HepG2 (cell line): ENCODE measurements at regions not wholly inside any gene's neighbourhood (a gene's known extent, or its start where the extent isn't known, plus 50 kb on each side); places are given as distances from the start of the nearest gene placed in this dataset.

Experiments used
- ATAC-seq: fragments of 200-7000 bp; cut with Tn5 transposase; 3 replicates; pipeline ENCODE4 v1.9.1; 2020; ENCODE audit warnings: mild to moderate bottlenecking, moderate library complexity
- BruUV-seq: library from RNA; stranded (reverse); fragments of 400-500 nt; replicated peaks from 2 replicates; lab custom pipeline; 2021; lab: Mats Ljungman, UMichigan
- CTCF ChIA-PET: fragments of 300-600 bp; formaldehyde crosslinking; extraction: SDS; loops from one replicate; lab custom pipeline; 2021; ENCODE audit warnings: low total read pairs, inconsistent platforms, low intra/inter-chr PET ratio; lab: Yijun Ruan, JAX
- POLR2A ChIA-PET: fragments of 350-600 bp; sonication (Branson Sonifier 250); formaldehyde crosslinking; loops from one replicate; lab custom pipeline; 2020; ENCODE audit warnings: antibody characterized with exemption, inconsistent platforms; lab: Yijun Ruan, JAX
- DNase-seq: peaks from one replicate; pipeline ENCODE4 v3.0.0-alpha.2; 2015; ENCODE audit warnings: low spot score
- FAIRE-seq: peaks from 3 replicates; lab custom pipeline; 2011; peaks lifted over from hg19 to GRCh38; lab: Jason Lieb, UNC
- H2AFZ ChIP-seq: one replicate; pipeline ENCODE4 v1.6.1; 2011; ENCODE audit warnings: low read length, inconsistent platforms
- H3K27ac ChIP-seq: fragments of 300-600 bp; 3 replicates; pipeline ENCODE4 v1.8.0; 2011; ENCODE audit warnings: mixed run types, mild to moderate bottlenecking, mixed read lengths, low read length, inconsistent platforms; ENCODE audit not compliant: insufficient read depth; ENCODE audit errors: extremely low read length
- H3K27me3 ChIP-seq, 2 experiments: fragments of 200-600 bp in 1 of 2; 2 replicates in 1 of 2; 3 replicates in 1 of 2; pipeline versions ENCODE4 v1.6.0 to v1.8.0; 2011; ENCODE audit warnings: low read length in 2 of 2, mild to moderate bottlenecking in 2 of 2, moderate library complexity in 2 of 2, inconsistent platforms in 1 of 2; ENCODE audit not compliant: insufficient read depth in 2 of 2, control insufficient read depth in 1 of 2
- H3K36me3 ChIP-seq, 2 experiments: fragments of 200-600 bp in 1 of 2; replicated peaks in 1 of 2; 2 replicates in 1 of 2; 3 replicates in 1 of 2; pipeline versions ENCODE4 v1.5.1 to v1.8.0; 2011; ENCODE audit warnings: low read length in 2 of 2, inconsistent platforms in 1 of 2; ENCODE audit not compliant: insufficient read depth in 2 of 2, control insufficient read depth in 1 of 2
- H3K4me1 ChIP-seq: 2 replicates; pipeline ENCODE4 v1.5.1; 2012; ENCODE audit warnings: low read length, inconsistent platforms; ENCODE audit not compliant: insufficient read depth
- H3K4me2 ChIP-seq: 2 replicates; pipeline ENCODE4 v1.6.0; 2011; ENCODE audit warnings: low read depth, low read length, inconsistent platforms
- H3K4me3 ChIP-seq, 3 experiments: fragments of 200-600 bp in 1 of 3; sonication (generic), shearing (Covaris generic) in 1 of 3; replicated peaks in 1 of 3; 2 replicates each; pipeline ENCODE4 v1.5.1; 2011 to 2016; ENCODE audit warnings: low read length in 3 of 3, inconsistent platforms in 2 of 3, low read depth in 2 of 3, mild to moderate bottlenecking in 2 of 3, control low read depth in 1 of 3, mixed read lengths in 1 of 3; ENCODE audit not compliant: insufficient read depth in 1 of 3
- H3K79me2 ChIP-seq: one replicate; pipeline ENCODE4 v1.6.1; 2011; ENCODE audit warnings: low read length, inconsistent platforms; ENCODE audit not compliant: insufficient read depth
- H3K9ac ChIP-seq: 2 replicates; pipeline ENCODE4 v1.6.0; 2011; ENCODE audit warnings: mild to moderate bottlenecking, low read depth, low read length, inconsistent platforms; ENCODE audit not compliant: insufficient read depth
- H3K9me3 ChIP-seq: 2 replicates; pipeline ENCODE4 v1.5.1; 2012; ENCODE audit warnings: mild to moderate bottlenecking, low read length
- H4K20me1 ChIP-seq: 2 replicates; pipeline ENCODE4 v1.6.0; 2011; ENCODE audit warnings: inconsistent platforms, mild to moderate bottlenecking, low read length, moderate library complexity; ENCODE audit not compliant: insufficient read depth
- GATAD1 ChIP-seq: IDR thresholded peaks from 2 replicates; pipeline ENCODE4 v1.6.1; 2016; ENCODE audit warnings: missing genetic modification reagents, missing compliant biosample characterization
- GLI4 ChIP-seq: sonication (generic); formaldehyde crosslinking; IDR thresholded peaks from 2 replicates; pipeline ENCODE4 v1.5.1; 2020; ENCODE audit warnings: missing genetic modification reagents, mild to moderate bottlenecking, moderate library complexity, borderline replicate concordance
- MIER2 ChIP-seq: IDR thresholded peaks from 2 replicates; pipeline ENCODE4 v1.6.1; 2016; ENCODE audit warnings: missing biosample characterization, missing genetic modification reagents
- MTA3 ChIP-seq: sonication (generic); formaldehyde crosslinking; IDR thresholded peaks from 2 replicates; pipeline ENCODE4 v1.4.0; 2020; ENCODE audit warnings: missing genetic modification reagents
- PPARG ChIP-seq: conservative IDR thresholded peaks from 2 replicates; pipeline ENCODE4 v1.6.1; 2016; ENCODE audit warnings: missing biosample characterization, missing genetic modification reagents
- RXRB ChIP-seq: IDR thresholded peaks from 2 replicates; pipeline ENCODE4 v1.6.1; 2016; ENCODE audit warnings: borderline replicate concordance, missing genetic modification reagents, missing compliant biosample characterization
- ZHX1 ChIP-seq: sonication (generic); formaldehyde crosslinking; IDR thresholded peaks from 2 replicates; pipeline ENCODE4 v1.8.1; 2022; ENCODE audit warnings: low read depth, mild to moderate bottlenecking, missing genetic modification reagents
- ZNF281 ChIP-seq: sonication (generic); formaldehyde crosslinking; IDR thresholded peaks from 2 replicates; pipeline ENCODE4 v1.4.0; 2020; ENCODE audit warnings: missing genetic modification reagents, borderline replicate concordance
- ZNF691 ChIP-seq: sonication (generic); formaldehyde crosslinking; IDR thresholded peaks from 2 replicates; pipeline ENCODE4 v1.4.0; 2020; ENCODE audit warnings: missing genetic modification reagents, low read depth, mild to moderate bottlenecking, borderline replicate concordance
- ZSCAN22 ChIP-seq: sonication (generic); formaldehyde crosslinking; IDR thresholded peaks from 2 replicates; pipeline ENCODE4 v1.4.0; 2020; ENCODE audit warnings: mild to moderate bottlenecking, missing genetic modification reagents
- WGBS: methylation state at CpG from one replicate; pipeline ENCODE4 v1.1.6; 2017; ENCODE audit warnings: low lambda C conversion rate; 5-methylcytosine and 5-hydroxymethylcytosine counted together
- in situ Hi-C: cut with HindIII; loops from 2 replicates; pipeline ENCODE4 v1.10.0; 2017; ENCODE audit warnings: low pct_unique_long_range_greater_than_20kb; ENCODE audit not compliant: extremely low pct_ligation_motif_present
- intact Hi-C: fragments of 100-400 bp; cut with micrococcal nuclease; formaldehyde crosslinking; loops from one replicate; pipeline ENCODE4 v1.10.0; 2022; ENCODE audit not compliant: unreplicated experiment

GRCh38 chr4:155592179-155592937, 74.3 kb upstream of the GUCY1A1 start:
- Histone ChIP-seq H3K4me3 (no peak overlapping the region), H4K20me1 (no peaks in the 10 kb centered on the region), H3K4me2 (no peak overlapping the region), H3K36me3 (no peaks in the 10 kb centered on the region), H3K9ac (no peak overlapping the region), H2AFZ (no peak overlapping the region), H3K27me3 (no peaks in the 10 kb centered on the region), H3K27ac (no peak overlapping the region), H3K4me1 (no peaks in the 10 kb centered on the region), H3K9me3 (no peaks in the 10 kb centered on the region), H3K79me2 (no peaks in the 10 kb centered on the region)
- WGBS = 5% methylated on average over 3 of the region's 3 CpGs
- in situ Hi-C loops (no loop called here), intact Hi-C loops (no loop called here)
- FAIRE-seq = no peak
- DNase-seq = no peak
- POLR2A ChIA-PET = no interaction called here
- BruUV-seq = no TSS peak
- no peak for TF ChIP-seq ZSCAN22
- no peak for TF ChIP-seq GATAD1 (CRISPR knock-in tag)
- no peak for TF ChIP-seq ZHX1 (CRISPR knock-in tag)
- TF ChIP-seq ZNF691 (CRISPR knock-in tag) = no peak
- no peak for TF ChIP-seq MTA3 (CRISPR knock-in tag)
- TF ChIP-seq RXRB (CRISPR knock-in tag) = no peak
- no peak for TF ChIP-seq MIER2 (CRISPR knock-in tag)
- TF ChIP-seq ZNF281 = no peak
- no peak for TF ChIP-seq GLI4 (CRISPR knock-in tag)
- no peak for TF ChIP-seq PPARG (CRISPR knock-in tag)
- CTCF ChIA-PET = no interaction called here
- ATAC-seq = no peak
